Fibroblast of skin of back (primary cell): ENCODE measurements at regions not wholly inside any gene's neighbourhood (a gene's known extent, or its start where the extent isn't known, plus 50 kb on each side); places are given as distances from the start of the nearest gene placed in this dataset.
"Not testable (repeated sequence)": the region's sequence is repeated elsewhere in the genome, so short reads cannot be mapped to it uniquely, and the experiment has no call there.

ENCODE experiments used
- DNase-seq: peaks from one replicate; pipeline ENCODE4 v3.0.0-alpha.2; 2013

DNA sequence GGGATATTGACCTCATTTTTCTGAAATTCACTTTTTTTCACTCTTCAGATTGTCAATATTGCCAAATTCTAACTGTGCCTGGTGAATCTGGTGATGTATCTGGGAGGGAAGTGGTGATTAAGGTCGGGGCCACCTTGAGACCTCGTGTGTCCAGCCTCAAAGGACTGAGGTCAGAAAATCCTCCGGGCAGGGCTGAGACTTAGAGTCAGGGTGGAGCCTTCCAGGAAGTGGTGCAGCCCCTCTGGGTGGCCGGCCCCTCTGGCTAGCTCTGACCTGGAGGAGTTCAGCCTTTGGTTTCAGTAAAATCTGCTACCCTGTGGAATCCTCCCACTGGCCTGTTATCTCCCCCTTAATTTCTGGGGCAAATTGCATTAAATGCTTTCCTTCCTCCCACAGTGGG lies 175.7 kb downstream of the TRIM43 start:
- DNase-seq: not testable (repeated sequence)

DNA sequence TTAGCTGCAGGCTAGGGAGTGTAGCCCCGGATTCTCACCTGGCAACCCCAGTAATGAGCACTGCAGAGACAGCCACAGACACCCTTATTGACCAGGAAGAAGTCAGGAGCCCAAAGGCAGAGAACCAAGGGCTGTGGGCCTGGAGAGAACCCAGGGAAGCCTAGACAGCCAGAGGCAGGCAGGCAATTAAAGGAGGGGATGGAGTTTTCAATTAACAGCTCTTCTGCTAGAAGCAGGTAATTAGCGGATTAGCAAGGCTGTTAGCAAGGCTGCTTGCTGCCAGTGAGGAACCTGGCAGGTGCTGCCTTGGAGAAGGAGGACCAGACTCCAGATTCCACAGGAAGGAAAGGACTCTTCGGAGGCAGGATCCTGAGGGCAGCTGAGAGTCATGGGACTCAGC lies 176.1 kb downstream of the TRIM43 start:
- DNase-seq: not testable (repeated sequence)

DNA sequence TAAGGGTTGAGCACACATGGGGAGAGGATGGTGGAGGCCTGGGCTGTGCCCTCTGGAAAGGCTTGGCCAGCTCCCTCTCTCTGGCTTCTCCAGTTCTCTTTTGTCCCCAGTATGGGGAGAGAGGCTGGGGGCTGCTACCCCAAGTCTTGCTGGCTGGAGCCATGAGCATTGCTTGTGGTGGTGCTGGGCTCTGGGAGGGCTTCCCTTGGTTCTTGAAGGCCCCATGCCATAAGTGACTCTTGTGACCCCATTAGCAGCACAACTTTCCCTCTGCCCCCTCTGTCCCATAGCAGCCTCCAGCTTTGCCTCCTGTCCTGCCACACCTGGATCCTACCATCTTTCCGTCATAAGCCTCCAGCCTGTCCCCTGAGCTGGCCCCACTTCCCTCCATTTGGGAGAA lies 177.5 kb downstream of the TRIM43 start:
- DNase-seq: not testable (repeated sequence)

DNA sequence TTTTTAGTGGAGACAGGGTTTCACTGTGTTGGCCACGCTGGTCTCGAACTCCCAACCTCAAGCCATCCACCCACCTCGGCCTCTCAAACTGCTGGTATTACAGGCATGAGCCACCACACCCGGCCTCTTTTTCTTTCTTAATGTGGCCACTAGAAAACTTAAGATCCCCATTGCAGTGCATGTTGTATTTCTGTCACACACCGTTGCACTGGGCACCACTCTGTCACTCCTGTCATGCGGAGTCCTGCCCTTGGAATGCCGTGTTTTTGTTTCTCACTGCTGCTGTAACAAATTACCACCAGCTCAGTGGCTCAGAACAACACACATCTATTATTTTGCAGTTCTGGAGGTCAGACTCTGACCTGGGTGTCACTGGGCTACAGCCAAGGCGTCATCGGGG lies 178.9 kb downstream of the TRIM43 start:
- not testable (repeated sequence) for DNase-seq

DNA sequence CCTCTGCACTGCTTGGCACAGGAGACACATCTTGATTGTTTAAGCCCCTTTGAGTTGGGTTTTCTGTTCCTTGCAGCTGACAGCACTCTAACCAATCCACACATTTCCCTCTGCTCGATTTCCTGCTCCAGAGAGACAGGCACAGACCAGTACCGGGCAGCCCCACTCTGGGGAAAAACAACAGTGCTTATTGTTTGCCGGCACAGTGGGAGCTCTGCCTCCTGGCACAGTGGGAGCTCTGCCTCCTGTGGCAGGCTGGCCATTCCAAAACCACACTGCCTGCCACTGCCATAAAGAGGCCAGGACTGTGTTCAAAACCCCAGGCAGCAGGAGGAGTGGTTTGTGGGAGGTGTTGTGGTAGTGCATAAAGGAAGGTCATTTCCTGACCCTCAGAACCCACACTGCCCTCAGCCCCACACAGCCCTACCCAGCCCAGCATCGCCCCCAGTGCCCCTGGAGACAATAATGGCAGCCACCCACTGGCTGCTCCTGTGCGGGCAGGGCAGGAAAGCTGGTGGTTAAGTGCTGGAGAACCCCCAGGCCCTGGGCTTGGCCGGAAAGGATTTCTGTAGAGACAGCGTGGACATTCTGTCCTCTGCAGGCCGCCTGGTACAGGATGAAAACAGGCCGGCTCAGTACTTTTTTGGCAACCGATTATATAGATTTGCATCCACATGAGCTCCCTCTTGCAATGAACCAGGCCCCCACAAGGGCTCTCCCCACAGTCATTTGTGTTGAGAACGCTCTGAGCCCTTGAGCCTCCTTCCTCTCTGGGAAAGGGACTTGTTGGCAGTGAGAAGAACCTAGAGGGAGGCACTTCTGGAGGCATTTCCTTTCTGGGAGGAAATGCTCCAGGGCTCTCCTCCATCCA lies 182.8 kb downstream of the TRIM43 start:
- DNase-seq: not testable (repeated sequence)

DNA sequence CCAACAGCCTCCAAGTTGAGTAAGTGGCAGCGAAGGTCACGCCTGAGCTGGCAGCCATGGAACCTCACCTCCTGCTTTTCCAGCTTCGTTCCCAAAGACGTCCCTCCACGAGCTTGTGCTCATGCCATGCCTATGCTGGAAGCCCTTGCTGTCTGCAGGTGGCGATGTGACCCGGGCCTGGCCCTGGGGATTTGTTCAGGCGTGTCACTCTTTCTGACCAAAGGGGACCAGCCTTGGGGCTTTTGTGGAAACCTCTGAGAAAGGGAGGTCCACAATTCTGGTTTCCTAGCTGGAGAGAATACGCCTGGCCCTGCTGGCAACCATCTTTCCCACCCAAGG lies 183.4 kb downstream of the TRIM43 start:
- DNase-seq: not testable (repeated sequence)
